ENCODE measurements at regions not wholly inside any gene's neighbourhood (a gene's known extent, or its start where the extent isn't known, plus 50 kb on each side); places are given as distances from the start of the nearest gene placed in this dataset.

DNA sequence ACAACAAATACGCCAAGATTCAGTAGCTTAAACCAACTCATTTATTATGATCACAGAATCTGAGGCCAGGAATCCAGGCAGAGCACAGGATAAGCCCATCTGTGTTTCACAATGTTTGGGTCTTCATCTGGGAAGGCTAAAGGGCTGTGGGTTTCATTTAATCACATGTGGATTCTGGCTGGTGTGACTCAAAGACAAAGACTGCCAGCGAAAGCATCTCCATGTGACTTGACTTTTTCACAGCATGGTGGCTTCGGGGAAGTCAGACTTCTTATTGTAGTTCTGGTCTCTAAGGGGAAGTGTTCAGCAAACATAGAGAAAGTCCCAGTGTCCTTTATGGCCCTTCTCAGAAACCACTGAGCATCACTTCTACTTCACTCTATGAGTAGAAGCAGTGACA, 1014.4 kb upstream of the GOT2 start:
- TF ChIP-seq, protein P1, sequence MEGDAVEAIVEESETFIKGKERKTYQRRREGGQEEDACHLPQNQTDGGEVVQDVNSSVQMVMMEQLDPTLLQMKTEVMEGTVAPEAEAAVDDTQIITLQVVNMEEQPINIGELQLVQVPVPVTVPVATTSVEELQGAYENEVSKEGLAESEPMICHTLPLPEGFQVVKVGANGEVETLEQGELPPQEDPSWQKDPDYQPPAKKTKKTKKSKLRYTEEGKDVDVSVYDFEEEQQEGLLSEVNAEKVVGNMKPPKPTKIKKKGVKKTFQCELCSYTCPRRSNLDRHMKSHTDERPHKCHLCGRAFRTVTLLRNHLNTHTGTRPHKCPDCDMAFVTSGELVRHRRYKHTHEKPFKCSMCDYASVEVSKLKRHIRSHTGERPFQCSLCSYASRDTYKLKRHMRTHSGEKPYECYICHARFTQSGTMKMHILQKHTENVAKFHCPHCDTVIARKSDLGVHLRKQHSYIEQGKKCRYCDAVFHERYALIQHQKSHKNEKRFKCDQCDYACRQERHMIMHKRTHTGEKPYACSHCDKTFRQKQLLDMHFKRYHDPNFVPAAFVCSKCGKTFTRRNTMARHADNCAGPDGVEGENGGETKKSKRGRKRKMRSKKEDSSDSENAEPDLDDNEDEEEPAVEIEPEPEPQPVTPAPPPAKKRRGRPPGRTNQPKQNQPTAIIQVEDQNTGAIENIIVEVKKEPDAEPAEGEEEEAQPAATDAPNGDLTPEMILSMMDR (IDR thresholded peaks at IDR 0.05), result no peak
- TF ChIP-seq POLR2A (IDR thresholded peaks at IDR 0.05), result no peak
